ENCODE measurements at regions not wholly inside any gene's neighbourhood (a gene's known extent, or its start where the extent isn't known, plus 50 kb on each side); places are given as distances from the start of the nearest gene placed in this dataset.

DNA sequence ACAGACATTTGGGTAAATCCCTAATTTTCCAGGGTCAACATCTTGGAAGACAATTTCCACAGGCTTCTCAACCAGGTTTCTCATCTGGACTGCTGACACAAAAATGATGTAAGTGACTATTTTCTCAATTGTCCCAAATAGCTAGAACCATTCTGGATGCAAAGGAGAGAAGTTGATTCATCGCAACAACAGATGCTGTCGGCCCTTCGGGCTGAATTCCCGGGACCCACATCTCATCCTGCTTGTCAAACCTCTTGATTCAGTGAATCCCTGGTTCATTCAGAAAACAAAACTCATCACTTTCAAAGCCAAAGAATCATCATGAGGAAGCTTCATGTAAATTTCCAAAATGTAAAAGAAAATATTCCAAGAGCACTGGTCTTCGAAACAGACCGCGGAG is 251.8 kb downstream of the NPHP4 start:
- H3K4me3 ChIP-seq (ENCODE audit: low read length) = no peak overlapping the region
- TF ChIP-seq, protein P1, sequence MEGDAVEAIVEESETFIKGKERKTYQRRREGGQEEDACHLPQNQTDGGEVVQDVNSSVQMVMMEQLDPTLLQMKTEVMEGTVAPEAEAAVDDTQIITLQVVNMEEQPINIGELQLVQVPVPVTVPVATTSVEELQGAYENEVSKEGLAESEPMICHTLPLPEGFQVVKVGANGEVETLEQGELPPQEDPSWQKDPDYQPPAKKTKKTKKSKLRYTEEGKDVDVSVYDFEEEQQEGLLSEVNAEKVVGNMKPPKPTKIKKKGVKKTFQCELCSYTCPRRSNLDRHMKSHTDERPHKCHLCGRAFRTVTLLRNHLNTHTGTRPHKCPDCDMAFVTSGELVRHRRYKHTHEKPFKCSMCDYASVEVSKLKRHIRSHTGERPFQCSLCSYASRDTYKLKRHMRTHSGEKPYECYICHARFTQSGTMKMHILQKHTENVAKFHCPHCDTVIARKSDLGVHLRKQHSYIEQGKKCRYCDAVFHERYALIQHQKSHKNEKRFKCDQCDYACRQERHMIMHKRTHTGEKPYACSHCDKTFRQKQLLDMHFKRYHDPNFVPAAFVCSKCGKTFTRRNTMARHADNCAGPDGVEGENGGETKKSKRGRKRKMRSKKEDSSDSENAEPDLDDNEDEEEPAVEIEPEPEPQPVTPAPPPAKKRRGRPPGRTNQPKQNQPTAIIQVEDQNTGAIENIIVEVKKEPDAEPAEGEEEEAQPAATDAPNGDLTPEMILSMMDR (IDR thresholded peaks at IDR 0.05; ENCODE audit: insufficient read depth, low read depth, low read length, missing control alignments) = no peak
- DNase-seq (ENCODE audit: low read depth) = no peak

DNA sequence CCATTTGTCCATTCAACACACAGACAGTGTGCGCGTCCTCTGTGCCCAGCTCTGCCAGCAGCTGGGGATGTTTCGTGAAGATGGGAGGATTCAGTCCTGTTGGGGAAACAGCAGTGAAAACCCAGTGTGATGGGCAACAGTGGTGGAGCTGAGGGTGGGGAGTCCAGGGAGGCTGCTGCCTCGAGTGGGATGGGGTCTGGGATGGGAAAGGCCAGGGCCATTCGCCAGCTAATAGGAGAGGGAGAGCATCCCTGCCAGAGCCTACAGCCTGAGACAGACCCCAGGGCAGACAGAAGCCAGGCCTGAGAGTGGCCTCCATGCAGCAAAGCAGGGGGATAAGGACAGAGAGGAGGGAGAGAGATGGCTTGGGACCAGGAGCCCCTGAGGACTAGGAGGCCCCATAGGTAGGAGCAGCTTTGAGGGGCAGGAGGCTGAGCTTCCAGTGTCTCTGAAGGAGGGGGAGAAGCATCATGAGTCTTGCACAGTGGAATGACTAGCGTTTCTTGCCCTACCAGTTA is 252.6 kb downstream of the NPHP4 start:
- no peak for DNase-seq (ENCODE audit: low read depth)
- H3K4me3 ChIP-seq (ENCODE audit: low read length) = no peak overlapping the region
- TF ChIP-seq, protein P1 (IDR thresholded peaks at IDR 0.05; ENCODE audit: insufficient read depth, low read depth, low read length, missing control alignments) = no peak

DNA sequence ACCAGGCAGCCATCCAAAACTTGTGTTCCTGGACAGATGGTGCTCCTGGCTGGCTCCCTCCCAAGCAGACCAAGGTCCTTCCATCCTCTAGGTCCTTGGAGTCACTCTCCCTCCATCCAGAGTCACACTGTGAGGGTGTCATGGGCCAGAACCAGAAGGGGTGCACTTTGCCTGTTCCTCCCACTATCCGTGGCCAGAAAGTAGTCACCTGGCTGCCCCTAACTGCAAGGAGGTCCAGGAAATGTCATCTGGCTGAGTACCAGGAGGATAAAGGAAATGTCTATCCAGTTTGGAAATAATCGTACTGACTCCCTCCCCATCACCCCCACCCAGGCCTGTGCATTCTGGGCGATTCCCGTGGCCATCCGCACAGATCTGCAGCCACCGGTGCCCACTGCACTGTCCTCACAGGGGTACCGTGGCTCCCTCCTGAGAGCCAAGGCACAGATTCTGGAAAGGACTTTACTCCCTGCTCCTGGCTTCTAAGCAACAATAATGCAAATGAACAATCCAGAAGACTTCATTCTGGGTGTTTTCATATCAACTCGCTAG is 253.2 kb downstream of the NPHP4 start:
- H3K4me3 ChIP-seq (ENCODE audit: low read length) = no peak overlapping the region
- no peak for DNase-seq (ENCODE audit: low read depth)
- TF ChIP-seq, protein P1 (IDR thresholded peaks at IDR 0.05; ENCODE audit: insufficient read depth, low read depth, low read length, missing control alignments) = no peak

DNA sequence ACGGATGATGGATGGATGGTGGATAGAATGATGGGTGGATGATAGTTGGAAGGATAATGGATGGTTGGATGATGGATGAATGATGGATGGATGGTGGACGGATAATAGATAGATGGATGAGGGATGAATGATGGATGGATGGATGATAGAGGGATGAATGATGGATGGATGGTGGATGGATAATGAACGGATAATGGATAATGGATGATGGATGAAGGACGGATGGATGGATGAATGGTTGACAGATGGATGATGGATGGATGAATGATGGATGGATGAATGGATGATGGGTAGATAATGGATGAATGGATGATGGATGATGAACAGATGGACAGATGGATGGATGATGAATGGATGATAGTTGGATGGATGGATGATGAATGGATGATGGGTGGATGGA is 255.1 kb downstream of the NPHP4 start:
- TF ChIP-seq, protein P1 (IDR thresholded peaks at IDR 0.05; ENCODE audit: insufficient read depth, low read depth, low read length, missing control alignments) = no peak
- no peak overlapping the region for H3K4me3 ChIP-seq (ENCODE audit: low read length)
- DNase-seq (ENCODE audit: low read depth) = no peak

DNA sequence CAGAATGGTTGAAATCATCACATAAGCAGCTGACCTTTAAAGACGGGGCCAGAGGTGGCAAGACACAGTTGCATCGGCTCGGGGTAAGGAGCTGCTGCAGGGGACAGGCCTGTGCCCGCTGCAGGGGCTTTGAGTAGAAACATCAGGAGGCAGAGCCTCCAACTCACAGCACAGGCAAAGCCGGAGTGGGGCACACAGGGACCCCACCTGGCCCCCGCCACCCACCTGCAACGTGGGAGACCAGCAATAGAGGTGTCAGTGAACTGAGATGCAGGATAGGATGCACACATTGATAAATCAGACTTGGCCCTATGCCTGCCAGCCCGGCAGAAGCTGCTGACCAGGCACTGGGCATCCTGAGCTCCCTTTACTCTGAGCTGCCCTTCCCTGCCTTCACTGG is 257.2 kb downstream of the NPHP4 start:
- TF ChIP-seq, protein P1 (IDR thresholded peaks at IDR 0.05; ENCODE audit: insufficient read depth, low read depth, low read length, missing control alignments) = no peak
- no peak overlapping the region for H3K4me3 ChIP-seq (ENCODE audit: low read length)
- DNase-seq (ENCODE audit: low read depth) = no peak

DNA sequence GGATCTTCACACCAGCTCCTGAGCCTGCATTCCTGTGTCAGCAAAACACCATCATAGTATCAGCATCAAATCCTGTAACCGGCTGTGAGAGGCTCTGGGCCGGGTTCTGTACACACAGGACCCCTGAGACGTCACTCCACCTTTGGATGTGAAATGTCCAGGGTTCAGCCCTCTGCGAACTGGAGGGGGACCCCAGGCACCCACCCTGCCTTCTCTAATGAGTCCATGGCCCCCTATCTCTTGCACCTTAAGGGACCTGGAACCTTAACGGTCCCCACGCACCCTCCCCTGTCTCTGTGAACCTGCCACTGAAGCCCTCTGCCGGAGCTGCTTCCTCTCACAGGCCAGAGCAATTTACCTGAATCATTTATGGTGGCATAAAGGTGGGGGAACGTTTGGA is 257.8 kb downstream of the NPHP4 start:
- DNase-seq (ENCODE audit: low read depth) = no peak
- no peak overlapping the region for H3K4me3 ChIP-seq (ENCODE audit: low read length)
- TF ChIP-seq, protein P1 (IDR thresholded peaks at IDR 0.05; ENCODE audit: insufficient read depth, low read depth, low read length, missing control alignments) = no peak

DNA sequence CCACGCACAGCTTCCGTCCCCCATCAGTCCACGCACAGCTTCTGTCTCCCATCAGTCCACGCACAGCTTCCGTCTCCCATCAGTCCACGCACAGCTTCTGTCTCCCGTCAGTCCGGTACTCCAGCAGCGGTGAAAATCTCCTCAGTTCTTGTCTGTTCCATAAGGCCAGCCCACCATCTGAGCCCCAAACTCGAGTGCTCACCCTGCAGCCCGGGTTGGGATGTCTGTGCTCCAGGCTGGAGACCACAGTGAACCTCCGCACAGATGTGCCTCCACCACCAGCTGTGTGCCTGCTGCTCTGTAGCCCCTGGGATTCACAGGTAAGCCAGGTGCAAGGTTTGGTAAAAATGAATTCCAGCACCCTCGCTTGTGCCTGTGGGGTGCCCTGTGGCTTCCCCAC is 258.6 kb downstream of the NPHP4 start:
- TF ChIP-seq, protein P1 (IDR thresholded peaks at IDR 0.05; ENCODE audit: insufficient read depth, low read depth, low read length, missing control alignments) = no peak
- no peak overlapping the region for H3K4me3 ChIP-seq (ENCODE audit: low read length)
- DNase-seq (ENCODE audit: low read depth) = no peak
